Stimulated activated CD4-positive, alpha-beta T cell treated with anti-CD3 and anti-CD28 coated beads, Interleukin-4, amount 100 ng/mL, for 4 hours (primary cell): ENCODE measurements at regions not wholly inside any gene's neighbourhood (a gene's known extent, or its start where the extent isn't known, plus 50 kb on each side); places are given as distances from the start of the nearest gene placed in this dataset.

Experiments
- DNase-seq, 2 experiments: peaks; one replicate each; pipeline ENCODE4 v3.0.0-alpha.2; 2020

DNA sequence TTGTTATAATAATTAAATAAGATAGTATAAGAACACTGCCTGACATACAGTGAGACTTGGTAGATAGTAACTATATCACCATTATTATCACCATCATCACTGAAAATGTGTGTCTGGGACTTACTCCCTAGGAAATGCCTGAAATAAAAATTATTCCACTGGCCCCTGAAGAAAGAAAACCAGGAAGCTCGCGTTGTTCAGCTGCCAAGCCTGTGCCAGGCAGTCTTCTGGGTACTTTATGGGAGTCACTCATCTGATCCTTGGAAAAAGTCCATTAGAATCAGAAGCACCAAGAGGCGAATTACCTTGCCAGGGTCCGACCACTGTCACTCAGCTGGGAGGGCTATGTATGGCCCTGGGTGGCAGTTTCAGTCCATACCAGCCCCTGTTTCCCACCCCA, 220.3 kb upstream of the TPM1 start:
- DNase-seq, result no peak

DNA sequence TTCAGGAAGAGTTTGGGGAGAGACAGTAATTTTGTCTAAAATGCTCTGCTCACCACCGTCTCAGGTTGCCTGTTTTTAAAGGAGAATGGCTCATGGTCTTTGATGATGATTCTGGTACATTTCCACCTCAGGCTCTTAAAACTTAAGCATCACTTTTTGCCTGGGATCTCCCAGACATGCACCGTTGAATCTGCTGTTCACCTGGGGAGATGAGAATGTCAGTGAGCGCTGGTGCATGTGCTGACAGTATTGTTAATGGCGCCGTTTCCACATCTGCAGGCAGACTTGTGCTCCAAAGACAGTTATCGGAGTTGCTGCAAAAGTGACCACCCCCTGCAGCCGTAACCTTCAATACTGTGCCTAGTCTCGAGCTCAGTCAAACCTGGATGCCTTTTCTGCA, 219.0 kb upstream of the TPM1 start:
- DNase-seq, result no peak

DNA sequence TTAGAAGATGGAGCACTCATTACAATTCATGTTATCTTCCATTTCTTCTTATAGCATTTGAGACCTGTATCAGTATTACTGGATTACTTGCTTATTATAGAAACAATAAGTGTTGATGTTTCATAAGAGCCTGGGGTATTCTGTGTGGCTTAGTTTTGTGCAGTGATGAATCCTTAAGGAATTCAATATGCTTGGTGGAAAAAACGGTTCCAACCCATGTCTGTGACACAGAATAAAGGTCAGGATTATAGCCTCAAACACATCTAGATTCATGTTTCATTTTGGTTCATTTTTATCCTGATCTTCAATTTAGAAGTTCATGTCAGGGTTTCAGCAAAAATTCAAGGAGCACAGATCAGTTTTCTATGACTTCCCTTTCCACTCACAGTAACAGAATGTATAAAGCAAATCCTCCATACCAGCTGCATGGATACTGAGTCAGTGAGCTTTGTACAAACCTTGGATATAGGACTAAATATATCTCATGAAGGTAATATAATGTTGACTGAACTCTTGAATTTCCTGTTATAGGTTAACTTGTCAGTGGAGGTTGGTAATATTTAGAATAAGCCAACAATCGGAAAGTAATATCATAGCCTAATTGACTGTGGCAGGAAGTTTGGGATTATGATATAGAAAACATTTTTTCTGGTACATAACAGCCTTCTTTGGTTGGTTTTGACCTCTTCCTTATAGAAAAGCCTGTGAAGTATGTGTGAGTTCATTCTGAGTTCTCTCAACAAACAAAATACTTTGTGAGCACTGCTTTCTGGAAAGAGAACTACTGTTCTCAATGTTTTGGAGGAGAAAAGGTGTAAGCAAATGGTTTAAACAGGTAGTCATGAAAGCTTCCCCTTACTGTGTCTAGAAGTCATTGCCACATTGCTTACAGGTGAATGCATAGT, 218.2 kb upstream of the TPM1 start:
- no peak for DNase-seq

DNA sequence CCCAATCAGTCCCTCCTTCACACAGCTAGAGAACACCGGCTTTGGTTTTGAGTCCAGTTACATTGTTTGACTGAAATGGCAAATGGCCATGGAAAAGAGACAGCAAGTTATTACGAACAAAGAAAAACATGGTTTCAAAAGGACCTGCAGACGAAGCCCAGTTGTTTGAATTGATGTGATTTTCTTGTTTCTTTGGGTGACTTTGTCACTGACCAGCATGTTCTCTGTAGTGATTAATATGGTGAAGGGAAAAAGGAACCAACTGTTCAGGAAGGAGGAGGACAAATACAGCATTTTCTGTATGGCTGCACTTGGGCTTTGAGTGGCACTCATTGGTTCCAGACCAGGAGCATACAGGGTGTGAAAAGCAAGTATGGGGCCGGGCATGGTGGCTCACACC, 217.4 kb upstream of the TPM1 start:
- no peak for DNase-seq

DNA sequence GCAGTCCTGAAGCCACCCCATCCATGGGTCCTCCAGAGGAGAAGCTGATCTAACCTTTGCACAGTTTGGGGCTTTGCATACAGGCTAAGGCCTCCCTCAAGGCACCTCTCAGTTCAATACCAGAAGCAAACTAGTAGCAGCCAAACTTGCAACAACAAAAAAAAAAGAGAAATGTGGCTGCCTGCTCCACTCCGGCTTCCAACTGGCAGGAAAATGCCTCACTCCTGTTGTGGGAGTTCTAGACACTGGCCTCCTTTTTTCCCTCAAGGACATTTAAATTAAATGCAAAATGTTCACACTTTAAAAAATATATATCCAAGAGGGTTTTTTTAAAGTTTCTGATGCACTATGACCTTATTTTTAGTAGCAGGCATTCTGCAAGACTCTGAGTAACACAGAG, 216.0 kb upstream of the TPM1 start:
- DNase-seq, result no peak

DNA sequence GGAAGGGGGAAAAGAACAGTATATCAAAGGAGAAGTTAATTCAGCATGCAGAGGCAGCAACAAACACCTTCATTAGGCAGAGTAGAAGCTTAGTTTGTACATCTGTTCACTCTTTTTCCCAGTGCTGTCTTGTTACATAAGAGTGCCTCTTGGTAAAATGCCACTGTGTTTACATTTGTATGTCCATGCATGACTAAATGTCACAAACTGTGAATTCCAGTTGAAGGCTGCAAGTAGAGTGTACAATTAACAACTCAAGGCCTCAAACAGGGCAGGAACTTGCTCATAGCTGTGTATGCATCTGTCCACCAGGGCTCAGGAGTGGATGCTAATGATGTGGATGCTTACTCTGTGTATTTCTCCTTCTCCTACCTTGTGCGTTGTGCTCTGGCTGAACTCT, 214.2 kb upstream of the TPM1 start:
- no peak for DNase-seq

DNA sequence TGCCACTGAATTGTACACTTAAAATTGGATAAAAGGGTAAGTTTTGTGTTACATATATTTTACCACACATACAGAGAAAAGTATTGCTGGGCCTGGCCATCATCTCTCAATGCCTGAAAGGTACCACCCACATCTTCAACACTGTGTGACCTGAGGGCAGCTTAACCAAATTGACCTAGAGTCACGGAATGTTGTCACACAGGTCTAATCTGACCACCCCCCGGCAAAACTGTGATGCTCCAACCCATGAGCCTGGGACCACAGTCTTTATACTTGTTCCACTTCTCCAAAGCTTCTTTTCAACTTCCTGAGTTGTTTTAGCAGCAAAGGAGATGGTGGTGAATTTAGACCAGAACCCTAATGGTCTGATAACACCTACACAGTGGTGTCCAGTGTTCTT, 210.3 kb upstream of the TPM1 start:
- DNase-seq, result no peak

DNA sequence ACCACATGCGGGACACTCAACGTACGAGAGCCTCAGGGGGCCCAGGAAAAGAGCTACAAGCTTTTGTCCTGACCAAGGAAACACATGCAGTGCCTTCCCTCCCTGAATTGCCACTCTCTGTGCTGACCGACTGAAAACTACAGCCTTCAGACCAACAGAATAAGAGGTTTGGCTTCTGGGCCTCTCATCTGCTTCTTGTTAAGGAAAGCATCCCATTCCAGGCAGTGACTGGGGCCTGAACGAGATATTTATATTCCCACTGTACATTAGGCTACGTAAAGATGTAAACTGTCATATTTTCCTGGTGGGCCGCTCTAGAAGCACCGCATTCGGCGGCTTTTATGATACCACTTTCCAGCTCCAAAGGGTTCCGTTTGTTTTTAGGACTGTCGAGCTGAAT, 208.9 kb upstream of the TPM1 start:
- DNase-seq, result no peak

DNA sequence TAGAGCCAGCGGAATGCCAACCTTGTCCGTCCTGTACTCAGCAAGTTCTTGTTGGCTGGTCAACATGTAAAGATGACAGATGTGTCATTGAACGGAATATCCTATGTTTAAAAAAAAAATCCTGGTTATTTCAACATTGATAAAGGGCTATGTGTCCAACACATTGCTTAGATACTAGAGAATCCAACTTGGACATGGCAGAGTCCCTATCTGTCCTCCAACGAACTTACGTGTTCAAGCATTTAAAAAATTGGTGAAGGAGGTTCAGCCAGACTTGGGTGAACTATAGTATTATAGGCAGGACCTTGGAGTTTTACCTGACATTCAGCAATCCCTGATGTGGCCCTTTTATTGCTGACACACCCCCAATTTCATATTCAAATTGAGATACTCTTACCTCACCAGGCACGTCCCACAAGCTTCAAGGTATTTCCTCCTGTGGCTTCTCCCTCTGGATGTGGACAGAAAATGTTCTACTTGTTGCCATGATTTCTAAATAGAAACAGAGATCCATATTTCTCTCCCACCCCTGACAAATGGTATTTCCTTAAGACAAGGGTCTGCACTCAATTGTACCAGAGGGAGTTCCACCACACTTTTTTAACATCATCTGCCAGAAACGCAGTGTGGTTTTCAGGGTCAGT, 207.7 kb upstream of the TPM1 start:
- DNase-seq, result no peak

DNA sequence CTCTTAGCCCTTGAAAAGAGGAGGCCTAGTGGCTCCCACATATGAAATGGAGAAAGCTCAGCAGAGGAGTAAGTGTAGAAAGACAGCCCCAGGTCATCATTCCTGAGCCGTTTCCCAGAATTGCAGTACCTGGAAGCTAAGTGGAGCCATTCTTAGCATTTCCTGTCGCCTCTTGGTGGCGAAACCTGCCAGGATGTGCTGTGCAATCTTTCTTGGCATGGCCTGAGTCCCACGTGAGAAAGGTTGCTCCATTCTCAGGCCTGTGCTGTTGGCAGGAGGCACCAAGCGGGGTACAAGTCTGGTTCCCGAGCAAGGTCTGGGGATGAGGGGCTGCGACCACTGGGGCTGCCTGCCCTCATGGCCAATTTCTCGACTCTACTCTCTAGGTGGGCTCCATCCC, 207.2 kb upstream of the TPM1 start:
- DNase-seq, result no peak

DNA sequence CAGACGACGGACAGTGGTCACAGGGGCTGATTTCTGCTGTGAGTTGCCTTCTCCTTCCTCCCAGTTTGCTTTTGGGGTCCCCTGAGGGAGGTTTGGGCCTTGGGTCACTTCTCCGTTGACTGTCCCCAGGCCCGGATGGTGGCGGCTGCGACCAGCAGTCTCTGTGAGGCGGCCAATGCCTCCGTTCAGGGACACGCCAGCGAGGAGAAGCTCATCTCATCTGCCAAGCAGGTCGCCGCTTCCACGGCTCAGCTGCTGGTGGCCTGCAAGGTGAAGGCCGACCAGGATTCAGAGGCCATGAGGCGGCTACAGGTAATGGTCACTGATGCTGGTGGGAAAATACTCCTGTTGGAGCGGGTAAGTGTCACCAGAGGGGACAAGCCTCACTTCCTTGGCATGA, 206.8 kb upstream of the TPM1 start:
- no peak for DNase-seq

DNA sequence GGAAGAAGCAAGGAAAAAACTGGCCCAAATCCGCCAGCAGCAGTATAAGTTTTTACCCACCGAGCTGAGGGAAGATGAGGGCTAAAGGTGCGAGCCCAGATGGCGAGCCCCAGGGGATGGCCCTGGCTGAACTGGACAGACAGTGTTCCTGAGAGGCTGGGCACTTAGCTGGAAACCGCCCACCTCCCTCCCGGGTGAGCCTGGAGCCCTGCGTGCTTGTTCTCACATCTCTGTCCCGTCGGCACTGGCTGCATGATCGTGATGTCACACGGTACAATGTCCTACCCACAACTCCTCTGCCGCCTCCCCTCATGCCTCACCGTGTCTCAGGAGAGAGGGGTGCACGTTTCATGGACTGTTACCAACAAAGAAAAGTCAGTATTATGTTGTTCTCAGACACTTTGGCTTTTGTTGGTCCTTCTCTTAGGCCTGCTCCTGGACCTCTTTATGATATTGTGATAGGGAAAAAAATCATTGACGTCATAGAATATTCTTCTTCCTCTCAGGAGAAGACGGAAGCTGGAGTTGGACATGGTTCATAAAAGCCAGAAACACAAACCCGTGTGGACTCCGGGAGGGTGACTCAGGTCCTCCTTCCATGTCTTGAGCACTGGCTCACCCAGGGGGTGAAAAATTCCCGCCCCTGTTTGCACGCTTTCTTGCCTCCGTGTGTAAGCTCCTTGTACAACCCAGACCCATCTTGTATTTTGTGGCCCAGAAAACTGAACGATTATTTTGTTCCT, 201.8 kb upstream of the TPM1 start:
- DNase-seq, result no peak

DNA sequence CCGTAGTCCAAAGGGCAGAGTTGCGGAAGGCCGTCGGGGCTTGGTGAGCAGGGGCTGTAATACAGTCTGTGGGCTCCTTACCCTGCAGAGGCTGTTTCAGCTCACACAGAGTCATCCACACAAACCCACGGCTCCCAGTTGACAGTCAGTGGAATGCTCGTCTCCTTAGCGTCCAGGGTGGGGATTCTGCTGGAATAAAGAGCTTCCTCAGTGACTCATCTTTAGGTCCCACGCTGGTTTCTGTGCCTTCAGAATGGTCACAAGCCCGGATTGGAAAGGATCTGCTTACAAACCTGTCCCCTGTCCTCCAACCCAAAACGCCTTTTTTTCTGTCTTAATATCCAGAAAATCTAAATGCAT, 201.3 kb upstream of the TPM1 start:
- DNase-seq, result no peak

DNA sequence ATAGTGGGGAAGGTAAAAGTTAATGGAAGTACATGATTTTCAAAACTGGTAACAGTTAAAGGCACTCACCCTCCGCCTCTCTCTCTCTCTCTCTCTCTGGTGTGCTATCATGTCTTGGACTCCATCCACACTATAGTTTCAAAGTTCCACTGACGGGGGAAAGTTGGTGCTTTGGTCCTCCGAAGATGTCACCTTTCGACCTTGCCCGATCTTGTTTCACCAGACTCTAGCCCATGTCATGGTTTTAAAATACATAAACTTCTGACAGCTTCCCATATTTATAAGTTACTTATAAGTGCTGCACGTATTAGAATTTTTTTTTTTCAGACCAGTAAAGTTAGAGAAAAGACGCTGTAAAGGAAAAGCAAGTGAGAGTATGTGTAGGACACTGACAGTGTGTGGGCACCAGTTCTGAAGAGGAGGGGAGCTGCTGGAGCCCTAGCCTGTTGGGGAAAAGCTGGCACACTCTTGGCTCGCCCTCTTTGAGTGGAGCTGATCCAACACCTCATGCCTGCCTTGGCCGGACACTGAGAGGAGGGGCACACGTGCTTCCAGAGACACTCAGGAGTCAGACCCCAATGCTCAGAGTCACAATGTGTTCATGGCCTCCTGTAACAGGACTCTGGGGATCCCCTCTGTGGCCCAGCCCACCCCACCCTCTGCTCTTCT, 200.5 kb upstream of the TPM1 start:
- no peak for DNase-seq

DNA sequence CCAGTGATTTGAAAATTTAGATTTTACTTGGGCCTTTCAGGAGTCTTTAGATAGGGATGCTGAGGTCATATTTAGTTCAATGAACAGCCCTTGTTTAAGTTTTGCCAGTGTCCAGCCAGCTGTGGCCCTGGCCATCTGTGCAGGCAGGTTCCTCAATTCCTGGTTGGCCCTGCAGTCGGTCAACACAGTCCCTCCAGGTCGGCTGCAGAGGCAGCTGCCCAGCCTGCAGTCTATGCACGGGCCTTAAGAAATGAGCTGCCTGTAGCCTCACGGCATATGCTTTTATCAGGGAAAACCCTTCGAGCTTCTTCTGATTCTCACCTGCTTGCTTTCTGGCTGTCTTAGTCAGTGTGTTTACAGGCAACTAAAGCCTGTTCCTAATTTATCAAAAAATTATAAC, 199.2 kb upstream of the TPM1 start:
- DNase-seq, result no peak

DNA sequence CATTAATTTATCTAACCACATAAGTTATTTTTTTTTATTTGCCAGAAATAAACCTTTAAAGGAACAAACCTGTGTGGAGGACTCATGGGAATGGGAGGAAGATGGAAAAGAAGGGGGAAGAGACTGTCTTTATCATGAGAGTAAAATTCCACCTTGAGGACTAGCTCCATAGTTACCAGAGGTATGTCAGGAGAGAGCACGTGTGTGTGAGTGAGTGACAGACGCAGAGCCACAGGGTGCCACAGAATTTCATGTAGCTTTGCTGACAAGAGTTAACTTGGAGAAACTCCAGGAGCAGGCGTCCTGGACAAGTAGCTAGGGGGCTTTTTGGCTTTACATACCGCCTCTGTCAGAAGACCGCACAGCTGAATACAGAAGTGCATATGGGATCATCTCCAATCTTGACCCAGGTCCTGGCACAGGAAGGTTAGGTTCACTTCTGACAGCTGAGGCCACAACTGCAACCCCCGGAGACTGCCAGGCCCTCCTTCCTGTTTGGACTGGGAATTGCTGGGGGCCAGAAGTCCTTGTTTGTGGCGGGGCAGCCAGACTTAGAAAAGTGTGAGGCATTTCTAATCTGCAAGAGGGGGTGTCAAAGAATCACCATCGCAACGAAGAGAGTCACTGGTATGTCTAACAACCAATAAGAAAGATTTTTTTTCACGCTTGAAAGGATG, 197.8 kb upstream of the TPM1 start:
- DNase-seq, result no peak

DNA sequence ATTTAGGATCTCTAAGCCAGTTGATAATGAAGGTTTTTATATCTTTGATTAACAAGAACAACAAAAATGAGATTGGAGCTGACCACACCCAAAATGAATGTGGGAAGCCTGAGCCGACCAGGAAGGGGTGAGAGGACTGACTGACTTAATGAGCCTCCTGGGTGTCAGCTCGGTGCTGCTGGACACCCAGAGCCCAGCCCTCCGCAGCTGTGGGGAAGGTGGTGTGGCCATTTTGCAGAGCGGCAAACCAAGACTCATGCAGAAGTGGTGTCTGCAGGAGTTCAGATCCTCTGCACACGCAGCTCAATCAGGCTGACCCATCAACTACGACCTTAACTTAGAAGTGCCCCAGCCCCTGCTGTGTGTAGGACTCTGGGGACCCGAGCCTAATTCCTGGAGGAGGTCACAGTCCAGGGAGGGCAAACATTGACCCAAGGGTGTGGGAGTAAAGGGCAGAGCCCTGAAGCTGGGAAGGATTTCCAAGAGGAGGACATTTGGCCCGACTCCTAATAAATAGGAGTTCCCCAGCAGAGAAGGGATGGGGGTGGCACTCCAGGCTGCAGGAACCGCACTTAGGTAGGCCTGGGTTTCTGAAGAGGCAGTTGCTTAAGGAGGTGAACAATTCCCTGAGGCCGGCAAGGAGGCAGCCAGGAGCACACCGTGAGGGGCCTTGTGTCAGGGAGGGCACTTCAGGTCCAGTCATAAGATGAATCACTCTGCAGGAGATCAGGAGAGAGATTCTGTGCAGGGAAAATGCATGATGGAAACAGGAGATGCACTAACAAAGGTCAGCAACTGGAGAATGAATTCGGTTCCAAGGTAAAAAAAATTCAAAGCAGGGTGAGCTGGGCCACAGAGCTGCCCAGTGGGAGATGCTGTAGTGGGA, 197.1 kb upstream of the TPM1 start:
- DNase-seq, result no peak

DNA sequence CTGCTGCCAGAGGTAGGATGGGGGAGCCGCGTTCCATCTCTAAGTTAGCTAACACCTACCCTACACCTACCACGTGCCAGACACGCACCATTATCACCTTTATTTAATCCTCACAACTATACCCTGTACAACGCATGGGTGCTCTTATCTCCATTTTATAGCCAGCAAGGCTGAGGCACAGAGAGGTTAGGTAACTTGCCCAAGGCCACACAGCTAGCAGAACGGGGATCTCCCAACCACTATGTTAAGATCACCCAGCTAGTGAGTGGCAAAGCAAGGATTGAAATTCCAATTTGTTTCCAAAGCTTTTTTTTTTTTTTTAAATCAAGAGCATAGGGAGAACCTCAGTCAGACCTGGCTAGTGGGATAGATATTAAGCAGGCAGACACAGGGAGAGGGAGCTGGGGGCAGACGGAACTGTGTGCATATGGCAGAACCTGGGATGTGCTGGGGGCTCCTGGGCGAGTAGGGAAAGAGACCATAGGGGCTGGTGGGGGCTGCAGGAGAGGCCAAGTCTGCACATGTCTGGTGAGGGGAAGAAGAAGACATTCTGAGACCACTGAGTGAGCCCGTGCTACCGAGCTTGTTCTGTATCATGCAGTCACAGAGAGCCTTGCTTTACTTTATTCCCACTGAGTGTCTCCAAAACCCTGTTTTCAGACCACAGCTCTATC, 196.3 kb upstream of the TPM1 start:
- DNase-seq, result no peak

DNA sequence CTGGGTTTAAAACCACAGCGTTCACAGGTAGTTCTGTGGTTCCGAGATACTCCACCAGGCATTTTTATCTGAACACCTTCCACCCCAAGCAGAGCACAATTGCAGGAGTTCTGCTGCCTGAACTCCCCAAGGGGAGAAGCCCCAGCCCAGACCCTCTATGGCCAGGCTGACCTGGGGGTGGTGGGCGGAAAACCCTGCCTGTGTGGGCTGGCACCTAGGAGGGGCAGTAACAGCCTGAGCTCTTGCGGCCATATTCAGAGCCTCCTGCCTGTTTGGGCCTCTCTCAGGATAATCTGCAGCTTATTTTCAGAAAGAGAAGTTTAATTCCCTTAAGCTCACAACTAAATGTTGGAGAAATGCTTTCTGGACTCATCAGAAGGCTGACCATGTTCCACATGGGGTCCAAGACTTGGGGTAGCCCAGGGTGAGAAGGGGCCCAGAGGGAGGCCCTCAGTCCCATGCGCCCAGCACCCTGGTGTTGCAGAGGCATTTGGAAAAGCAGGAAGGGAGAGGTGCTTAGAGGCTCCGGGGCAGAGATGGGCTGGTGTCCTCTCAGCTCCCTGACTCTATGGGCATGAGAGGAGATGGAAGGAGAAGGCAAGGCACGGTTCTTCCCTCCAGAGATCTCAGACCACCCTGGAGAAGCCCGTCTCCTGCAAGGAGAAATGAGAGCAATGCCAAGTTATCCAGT, 195.6 kb upstream of the TPM1 start:
- no peak for DNase-seq

DNA sequence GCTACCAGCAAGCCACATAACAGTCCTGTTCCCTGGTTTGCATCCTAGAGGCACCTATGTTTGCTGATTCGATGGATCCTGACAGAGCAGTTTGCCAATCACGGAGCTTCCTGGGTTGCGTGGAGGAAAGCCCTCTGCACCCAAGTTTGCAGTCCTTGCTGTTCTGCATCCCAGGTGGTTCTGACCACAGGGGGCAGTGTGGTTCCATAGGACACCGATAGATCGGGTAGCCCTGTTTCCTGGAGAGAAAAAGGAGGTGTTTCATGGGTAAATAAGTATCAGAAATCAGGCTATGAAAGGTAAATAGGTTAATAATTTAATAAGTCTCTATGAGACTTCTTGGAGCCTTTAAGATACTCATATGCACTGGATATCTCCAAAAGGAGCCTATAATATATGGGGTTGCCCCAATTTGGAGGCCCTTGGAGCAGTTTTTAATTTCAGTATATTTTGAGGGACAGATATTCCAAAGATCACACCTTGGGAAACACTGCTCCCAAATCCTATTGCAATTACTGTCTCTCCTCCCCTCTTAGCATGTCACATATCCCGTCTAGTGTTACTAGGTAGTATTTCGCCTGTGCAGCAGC, 194.6 kb upstream of the TPM1 start:
- peak in 1 of 2 experiments; percentile 31 for DNase-seq
